T-cell (primary cell): ENCODE measurements at regions not wholly inside any gene's neighbourhood (a gene's known extent, or its start where the extent isn't known, plus 50 kb on each side); places are given as distances from the start of the nearest gene placed in this dataset.
A peak's percentile ranks its signal among the peaks of the same experiment; 100 is the strongest.

Experiments used
- ATAC-seq, 4 experiments: fragments of 200-7000 bp in 3 of 4; fragments of 150-1000 bp in 1 of 4; cut with Tn5 transposase; replicated peaks in 1 of 4; 1 replicate in 3 of 4; 2 replicates in 1 of 4; pipeline ENCODE4 v1.10.0; 2021; ENCODE audit warnings: moderate library complexity in 3 of 4, mild to moderate bottlenecking in 2 of 4, moderate number of reproducible peaks in 1 of 4
- CTCF ChIA-PET, 2 donors: fragments of 300-600 bp; sonication (Branson Sonifier 250); formaldehyde crosslinking; loops; one replicate each; lab custom pipeline; 2022; ENCODE audit warnings: antibody characterized with exemption in 2 of 2; lab: Charles Lee
- POLR2A ChIA-PET, 2 donors: fragments of 300-600 bp; sonication (Branson Sonifier 250); formaldehyde crosslinking; loops; one replicate each; lab custom pipeline; 2022; ENCODE audit warnings: antibody characterized with exemption in 2 of 2; lab: Charles Lee
- DNase-seq, 35 experiments: peaks; one replicate each; pipeline versions ENCODE4 v3.0.0 to v3.0.0-alpha.2; 2013 to 2023
- H3K27ac ChIP-seq: one replicate; pipeline ENCODE4 v1.5.1; 2013; ENCODE audit warnings: low read length
- H3K27me3 ChIP-seq, 2 experiments: replicated peaks in 1 of 2; 1 replicate in 1 of 2; 2 replicates in 1 of 2; pipeline versions ENCODE4 v1.6.1 to v1.7.0; 2013; ENCODE audit warnings: low read length in 1 of 2, mixed read lengths in 1 of 2; ENCODE audit not compliant: control insufficient read depth in 2 of 2, insufficient read depth in 2 of 2; ENCODE audit errors: extremely low read depth in 1 of 2
- H3K36me3 ChIP-seq, 2 donors: 1 replicate in 1 of 2; 2 replicates in 1 of 2; pipeline versions ENCODE4 v1.6.1 to v1.7.0; 2013; ENCODE audit warnings: low read length in 1 of 2; ENCODE audit not compliant: control insufficient read depth in 2 of 2, insufficient read depth in 1 of 2; ENCODE audit errors: extremely low read depth in 1 of 2
- H3K4me1 ChIP-seq, 2 experiments: 1 replicate in 1 of 2; 2 replicates in 1 of 2; pipeline versions ENCODE4 v1.6.1 to v1.7.0; 2013; ENCODE audit warnings: low read length in 2 of 2, mixed read lengths in 1 of 2; ENCODE audit not compliant: insufficient read depth in 2 of 2, control insufficient read depth in 1 of 2; ENCODE audit errors: extremely low read depth in 1 of 2
- H3K4me3 ChIP-seq, 2 donors: 1 replicate in 1 of 2; 2 replicates in 1 of 2; pipeline versions ENCODE4 v1.5.1 to v1.7.0; 2013; ENCODE audit warnings: mild to moderate bottlenecking in 2 of 2, low read length in 1 of 2, moderate library complexity in 1 of 2; ENCODE audit not compliant: control insufficient read depth in 1 of 2; ENCODE audit errors: extremely low read depth in 1 of 2
- H3K9me3 ChIP-seq: 2 replicates; pipeline ENCODE4 v1.7.0; 2013
- H3K27ac Mint-ChIP-seq, 2 donors: one replicate each; pipeline ENCODE4 v1.8.0; 2020 to 2021; ENCODE audit warnings: mild to moderate bottlenecking in 2 of 2, mixed read lengths in 2 of 2
- H3K27me3 Mint-ChIP-seq, 2 donors: one replicate each; pipeline ENCODE4 v1.8.0; 2021 to 2022; ENCODE audit warnings: mixed read lengths in 2 of 2
- H3K36me3 Mint-ChIP-seq: one replicate; pipeline ENCODE4 v1.8.0; 2021; ENCODE audit warnings: mixed read lengths
- H3K4me1 Mint-ChIP-seq, 3 donors: one replicate each; pipeline ENCODE4 v1.8.0; 2020 to 2022; ENCODE audit warnings: mixed read lengths in 3 of 3, mild to moderate bottlenecking in 1 of 3
- H3K4me3 Mint-ChIP-seq, 3 donors: one replicate each; pipeline ENCODE4 v1.8.0; 2020 to 2022; ENCODE audit warnings: mild to moderate bottlenecking in 3 of 3, mixed read lengths in 3 of 3, moderate library complexity in 3 of 3
- H3K9me3 Mint-ChIP-seq, 3 donors: one replicate each; pipeline ENCODE4 v1.8.0; 2020 to 2022; ENCODE audit warnings: mixed read lengths in 3 of 3
- WGBS: methylation state at CpG from one replicate; pipeline ENCODE4 v1.1.5; 2013; ENCODE audit warnings: missing lambda C conversion rate; ENCODE audit not compliant: insufficient coverage; 5-methylcytosine and 5-hydroxymethylcytosine counted together

GRCh38 chr11:70517988-70518907 is 119.9 kb downstream of the CTTN start:
- DNase-seq = no peak
- no peaks in the 10 kb centered on the region for H3K36me3 ChIP-seq
- Mint-ChIP-seq H3K4me1 (no peaks in the 10 kb centered on the region), H3K36me3 (no peaks in the 10 kb centered on the region), H3K27me3 (peaks cover 26 to 31% of the 10 kb centered on the region in 2 donors), H3K4me3 (no peak overlapping the region), H3K9me3 (peaks cover 4 to 8% (median 6%) of the 10 kb centered on the region in 3 donors), H3K27ac (no peak overlapping the region)
- H3K27me3 ChIP-seq = peaks cover 2 to 21% of the 10 kb centered on the region in 2 experiments
- ChIA-PET CTCF (no interaction called here), POLR2A (no interaction called here)
- no peak overlapping the region for H3K27ac ChIP-seq
- no peak overlapping the region for H3K4me3 ChIP-seq
- H3K9me3 ChIP-seq = no peaks in the 10 kb centered on the region
- ATAC-seq = no peak
- 80% methylated on average over 20 of the region's 22 CpGs for WGBS
- H3K4me1 ChIP-seq = peaks cover 0 to 4% of the 10 kb centered on the region in 2 experiments

- DNase-seq = no peak
Measured at GRCh38 chr11:70519117-70519516, 120.8 kb downstream of the CTTN start.

GRCh38 chr11:70521475-70522308 is 123.4 kb downstream of the CTTN start:
- Histone ChIP-seq H3K27me3 (peaks cover 2 to 44% of the 10 kb centered on the region in 2 experiments), H3K4me3 (no peak overlapping the region), H3K36me3 (no peaks in the 10 kb centered on the region), H3K27ac (no peak overlapping the region), H3K9me3 (no peaks in the 10 kb centered on the region), H3K4me1 (peaks cover 0 to 4% of the 10 kb centered on the region in 2 experiments)
- 82% methylated on average over 16 of the region's 22 CpGs for WGBS
- H3K27ac Mint-ChIP-seq = no peak overlapping the region
- ChIA-PET CTCF (no interaction called here), POLR2A (no interaction called here)
- H3K36me3 Mint-ChIP-seq = no peaks in the 10 kb centered on the region
- H3K4me3 Mint-ChIP-seq = no peak overlapping the region
- ATAC-seq = no peak
- no peaks in the 10 kb centered on the region for H3K9me3 Mint-ChIP-seq
- no peak for DNase-seq
- no peaks in the 10 kb centered on the region for H3K4me1 Mint-ChIP-seq
- peaks cover 31 to 34% of the 10 kb centered on the region in 2 donors for H3K27me3 Mint-ChIP-seq

More at GRCh38 chr11:70519117-70519516, 120.8 kb downstream of the CTTN start:
- Histone ChIP-seq H3K27ac (no peak overlapping the region), H3K4me1 (peaks cover 0 to 4% of the 10 kb centered on the region in 2 experiments), H3K36me3 (no peaks in the 10 kb centered on the region), H3K27me3 (peaks cover 2 to 30% of the 10 kb centered on the region in 2 experiments), H3K4me3 (no peak overlapping the region), H3K9me3 (no peaks in the 10 kb centered on the region)
- H3K9me3 Mint-ChIP-seq = peaks cover 0 to 3% (median 0%) of the 10 kb centered on the region in 3 donors
- H3K27ac Mint-ChIP-seq = no peak overlapping the region
- ChIA-PET CTCF (no interaction called here), POLR2A (no interaction called here)
- no peak overlapping the region for H3K4me3 Mint-ChIP-seq
- H3K4me1 Mint-ChIP-seq = no peaks in the 10 kb centered on the region
- no peaks in the 10 kb centered on the region for H3K36me3 Mint-ChIP-seq
- 72% methylated on average over 7 of the region's 8 CpGs for WGBS
- ATAC-seq = no peak
- H3K27me3 Mint-ChIP-seq = peaks cover 30 to 33% of the 10 kb centered on the region in 2 donors

- H3K4me3 ChIP-seq = no peak overlapping the region
- Mint-ChIP-seq H3K36me3 (no peaks in the 10 kb centered on the region), H3K4me3 (no peak overlapping the region), H3K9me3 (no peaks in the 10 kb centered on the region), H3K27me3 (peaks cover 35 to 36% of the 10 kb centered on the region in 2 donors), H3K27ac (peak overlapping the region in 1 of 2 donors; percentile 63), H3K4me1 (no peaks in the 10 kb centered on the region)
- no peak for ATAC-seq
- POLR2A ChIA-PET = no interaction called here
- peaks cover 0 to 4% of the 10 kb centered on the region in 2 experiments for H3K4me1 ChIP-seq
- CTCF ChIA-PET = no interaction called here
- no peak overlapping the region for H3K27ac ChIP-seq
- 81% methylated on average over 6 of the region's 6 CpGs for WGBS
- H3K27me3 ChIP-seq = peaks cover 2 to 49% of the 10 kb centered on the region in 2 experiments
- H3K9me3 ChIP-seq = no peaks in the 10 kb centered on the region
- H3K36me3 ChIP-seq = no peaks in the 10 kb centered on the region
- no peak for DNase-seq
Measured at GRCh38 chr11:70522309-70522592, 123.9 kb downstream of the CTTN start.

- Histone ChIP-seq H3K4me3 (no peak overlapping the region), H3K9me3 (no peaks in the 10 kb centered on the region), H3K27ac (no peak overlapping the region), H3K36me3 (no peaks in the 10 kb centered on the region), H3K4me1 (peaks cover 0 to 4% of the 10 kb centered on the region in 2 experiments), H3K27me3 (peaks cover 2 to 54% of the 10 kb centered on the region in 2 experiments)
- Mint-ChIP-seq H3K36me3 (no peaks in the 10 kb centered on the region), H3K4me3 (no peak overlapping the region), H3K9me3 (no peaks in the 10 kb centered on the region), H3K27ac (peak overlapping the region in 1 of 2 donors; percentile 63), H3K27me3 (peaks cover 35 to 36% of the 10 kb centered on the region in 2 donors), H3K4me1 (no peaks in the 10 kb centered on the region)
- POLR2A ChIA-PET = no interaction called here
- CTCF ChIA-PET = no interaction called here
- DNase-seq (no peak), ATAC-seq (no peak)
- WGBS = 33% methylated on average over 16 of the region's 26 CpGs
Measured at GRCh38 chr11:70522593-70523311, 124.4 kb downstream of the CTTN start.
